C4-2B (cell line): ENCODE measurements at regions not wholly inside any gene's neighbourhood (a gene's known extent, or its start where the extent isn't known, plus 50 kb on each side); places are given as distances from the start of the nearest gene placed in this dataset.

Experiments
- H3K27ac ChIP-seq: fragments of 450-650 bp; 2 replicates; pipeline ENCODE4 v1.5.1; 2017
- ZFX ChIP-seq: fragments of 450-650 bp; IDR thresholded peaks from 2 replicates; pipeline ENCODE4 v1.6.1; 2017
- TF ChIP-seq, protein P1 (sequence below): fragments of 450-650 bp; conservative IDR thresholded peaks from 2 replicates; pipeline ENCODE4 v1.5.1; 2017; ENCODE audit warnings: mild to moderate bottlenecking

GRCh38 chr6:71534921-71535320 is 246.3 kb downstream of the OGFRL1 start:
- H3K27ac ChIP-seq, result no peak overlapping the region
- TF ChIP-seq, protein P1, sequence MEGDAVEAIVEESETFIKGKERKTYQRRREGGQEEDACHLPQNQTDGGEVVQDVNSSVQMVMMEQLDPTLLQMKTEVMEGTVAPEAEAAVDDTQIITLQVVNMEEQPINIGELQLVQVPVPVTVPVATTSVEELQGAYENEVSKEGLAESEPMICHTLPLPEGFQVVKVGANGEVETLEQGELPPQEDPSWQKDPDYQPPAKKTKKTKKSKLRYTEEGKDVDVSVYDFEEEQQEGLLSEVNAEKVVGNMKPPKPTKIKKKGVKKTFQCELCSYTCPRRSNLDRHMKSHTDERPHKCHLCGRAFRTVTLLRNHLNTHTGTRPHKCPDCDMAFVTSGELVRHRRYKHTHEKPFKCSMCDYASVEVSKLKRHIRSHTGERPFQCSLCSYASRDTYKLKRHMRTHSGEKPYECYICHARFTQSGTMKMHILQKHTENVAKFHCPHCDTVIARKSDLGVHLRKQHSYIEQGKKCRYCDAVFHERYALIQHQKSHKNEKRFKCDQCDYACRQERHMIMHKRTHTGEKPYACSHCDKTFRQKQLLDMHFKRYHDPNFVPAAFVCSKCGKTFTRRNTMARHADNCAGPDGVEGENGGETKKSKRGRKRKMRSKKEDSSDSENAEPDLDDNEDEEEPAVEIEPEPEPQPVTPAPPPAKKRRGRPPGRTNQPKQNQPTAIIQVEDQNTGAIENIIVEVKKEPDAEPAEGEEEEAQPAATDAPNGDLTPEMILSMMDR, result no peak
- no peak for TF ChIP-seq ZFX

DNA sequence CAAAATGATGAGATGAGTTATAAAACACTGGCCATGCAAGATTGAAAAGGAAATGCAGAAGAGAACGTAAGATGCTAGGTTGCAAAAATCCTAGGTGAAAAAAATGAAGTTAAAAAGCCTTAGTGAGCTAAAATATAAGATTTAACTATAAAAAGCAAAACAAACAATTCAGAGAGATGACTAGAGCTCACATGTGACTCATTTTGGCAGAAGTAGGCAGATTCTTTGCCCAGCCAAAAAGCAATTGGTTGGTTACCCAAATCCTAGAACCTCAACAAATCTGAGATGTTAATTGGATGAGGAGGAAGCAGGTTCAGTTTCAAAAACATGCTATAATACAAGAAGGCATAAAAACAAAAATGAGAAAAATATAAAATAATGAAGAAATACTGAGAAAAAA is 249.1 kb downstream of the OGFRL1 start:
- TF ChIP-seq, protein P1, result no peak
- no peak for TF ChIP-seq ZFX
- H3K27ac ChIP-seq, result no peak overlapping the region

GRCh38 chr6:71544028-71544427 is 255.4 kb downstream of the OGFRL1 start:
- TF ChIP-seq, protein P1, result no peak
- no peak for TF ChIP-seq ZFX

GRCh38 chr6:71544906-71545305 is 256.3 kb downstream of the OGFRL1 start:
- TF ChIP-seq, protein P1, result no peak
- TF ChIP-seq ZFX, result no peak
- H3K27ac ChIP-seq, result no peak overlapping the region

More at GRCh38 chr6:71544028-71544427, 255.4 kb downstream of the OGFRL1 start:
- H3K27ac ChIP-seq, result no peak overlapping the region

- no peak for TF ChIP-seq ZFX
- TF ChIP-seq, protein P1, result no peak
- no peak overlapping the region for H3K27ac ChIP-seq
Observed at GRCh38 chr6:71545905-71546304, 257.3 kb downstream of the OGFRL1 start.

DNA sequence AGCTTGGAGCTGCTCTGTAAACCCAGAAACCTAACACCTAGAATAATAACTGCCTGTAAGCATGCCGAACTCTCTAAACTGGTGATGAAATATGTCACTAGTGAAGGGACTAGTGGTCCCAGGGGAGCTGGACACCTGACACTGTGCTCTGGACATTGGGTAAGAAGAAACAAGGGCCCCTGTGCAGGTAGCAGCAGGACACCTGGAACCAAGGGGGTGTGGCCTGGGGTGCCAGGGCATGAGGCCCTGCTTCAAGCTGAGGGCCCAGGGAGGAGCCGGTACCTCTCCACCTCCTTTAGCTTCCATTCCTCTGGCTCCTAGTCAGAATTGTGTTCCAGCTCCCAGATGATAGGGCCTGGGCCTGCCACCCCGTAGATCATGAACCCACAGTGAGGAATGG is 263.2 kb downstream of the OGFRL1 start:
- no peak overlapping the region for H3K27ac ChIP-seq
- TF ChIP-seq, protein P1, result no peak
- TF ChIP-seq ZFX, result no peak

DNA sequence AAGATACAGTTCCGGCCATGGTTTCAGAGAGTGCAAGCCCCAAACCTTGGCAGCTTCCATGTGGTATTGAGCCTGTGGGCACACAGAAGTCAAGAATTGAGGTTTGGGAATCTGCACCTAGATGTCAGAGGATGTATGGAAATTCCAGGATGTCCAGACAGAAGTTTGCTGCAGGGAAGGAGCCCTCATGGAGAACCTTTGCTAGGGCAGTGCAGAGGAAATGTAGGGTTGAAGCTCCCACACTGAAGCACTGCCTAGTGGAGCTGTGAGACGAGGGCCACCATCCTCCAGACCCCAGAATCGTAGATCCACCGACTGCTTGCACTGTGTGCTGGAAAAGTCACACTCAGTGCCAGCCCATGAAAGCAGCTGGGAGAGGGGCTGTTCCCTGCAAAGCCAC is 267.5 kb downstream of the OGFRL1 start:
- no peak overlapping the region for H3K27ac ChIP-seq
- no peak for TF ChIP-seq ZFX
- TF ChIP-seq, protein P1, result no peak
